MM.1S (cell line): ENCODE measurements at regions not wholly inside any gene's neighbourhood (a gene's known extent, or its start where the extent isn't known, plus 50 kb on each side); places are given as distances from the start of the nearest gene placed in this dataset.
A peak's percentile ranks its signal among the peaks of the same experiment; 100 is the strongest.

Source experiments
- DNase-seq: peaks from one replicate; pipeline ENCODE4 v3.0.0-alpha.2; 2015
- H2AFZ ChIP-seq: fragments of 300-600 bp; sonication (generic); 2 replicates; pipeline ENCODE4 v1.6.0; 2016; ENCODE audit warnings: antibody characterized with exemption, low read length
- H3F3A ChIP-seq: fragments of 300-600 bp; sonication (generic); 2 replicates; pipeline ENCODE4 v1.6.1; 2016; ENCODE audit warnings: mild to moderate bottlenecking, antibody characterized with exemption, low read length, moderate library complexity, mixed read lengths; ENCODE audit not compliant: insufficient read depth
- H3K27ac ChIP-seq: fragments of 300-600 bp; sonication (generic); 2 replicates; pipeline ENCODE4 v1.5.1; 2016; ENCODE audit warnings: mild to moderate bottlenecking, low read length
- H3K27me3 ChIP-seq: fragments of 300-600 bp; sonication (generic); replicated peaks from 2 replicates; pipeline ENCODE4 v1.6.0; 2016; ENCODE audit warnings: low read length; ENCODE audit not compliant: insufficient read depth
- H3K36me3 ChIP-seq: fragments of 300-600 bp; sonication (generic); replicated peaks from 2 replicates; pipeline ENCODE4 v1.6.1; 2016; ENCODE audit warnings: mild to moderate bottlenecking, low read length, mixed read lengths; ENCODE audit not compliant: insufficient read depth
- H3K4me1 ChIP-seq: fragments of 300-600 bp; sonication (generic); 2 replicates; pipeline ENCODE4 v1.6.1; 2016; ENCODE audit warnings: low read length, mixed read lengths
- H3K4me2 ChIP-seq: fragments of 300-600 bp; sonication (generic); 2 replicates; pipeline ENCODE4 v1.6.0; 2016; ENCODE audit warnings: low read depth, low read length
- H3K4me3 ChIP-seq: fragments of 300-600 bp; sonication (generic); 2 replicates; pipeline ENCODE4 v1.5.1; 2016; ENCODE audit warnings: low read length, mixed read lengths
- H3K79me2 ChIP-seq: fragments of 300-600 bp; sonication (generic); 2 replicates; pipeline ENCODE4 v1.6.1; 2016; ENCODE audit warnings: mixed run types, low read length, mixed read lengths
- H3K9ac ChIP-seq: fragments of 300-600 bp; sonication (generic); 2 replicates; pipeline ENCODE4 v1.6.1; 2016; ENCODE audit warnings: low read length, mixed read lengths
- H3K9me2 ChIP-seq: fragments of 300-600 bp; sonication (generic); replicated peaks from 2 replicates; pipeline ENCODE4 v1.6.1; 2016; ENCODE audit warnings: mild to moderate bottlenecking, low read length, mixed read lengths; ENCODE audit not compliant: insufficient read depth
- H3K9me3 ChIP-seq: fragments of 300-600 bp; sonication (generic); replicated peaks from 2 replicates; pipeline ENCODE4 v1.6.1; 2016; ENCODE audit warnings: mild to moderate bottlenecking, low read length, mixed read lengths; ENCODE audit not compliant: insufficient read depth
- H4K20me1 ChIP-seq: fragments of 300-600 bp; sonication (generic); 2 replicates; pipeline ENCODE4 v1.6.1; 2016; ENCODE audit warnings: mild to moderate bottlenecking, low read length, moderate library complexity, mixed read lengths; ENCODE audit not compliant: insufficient read depth
- CTCF ChIP-seq: fragments of 300-600 bp; sonication (generic); IDR thresholded peaks from 2 replicates; pipeline ENCODE4 v1.5.1; 2016; ENCODE audit warnings: antibody characterized with exemption, low read length, mixed read lengths
- EZH2 ChIP-seq: fragments of 300-600 bp; sonication (generic); optimal IDR thresholded peaks from 2 replicates; pipeline ENCODE3; 2017; ENCODE audit warnings: low read depth, mild to moderate bottlenecking, antibody characterized with exemption, low read length, mixed read lengths
- EZH2phosphoT487 ChIP-seq: fragments of 300-600 bp; sonication (generic); IDR thresholded peaks from 2 replicates; pipeline ENCODE4 v1.6.1; 2018; ENCODE audit warnings: antibody characterized with exemption, low read length

- Histone ChIP-seq H3K4me2 (no peak overlapping the region), H3K36me3 (no peaks in the 10 kb centered on the region), H3K9ac (no peak overlapping the region), H3K27ac (no peak overlapping the region), H3F3A (no peaks in the 10 kb centered on the region), H3K27me3 (no peaks in the 10 kb centered on the region), H2AFZ (no peak overlapping the region), H3K79me2 (peaks cover 6% of the 10 kb centered on the region; the same call in 1 of the 2 replicates), H3K4me3 (no peak overlapping the region), H3K4me1 (no peaks in the 10 kb centered on the region), H3K9me3 (no peaks in the 10 kb centered on the region), H4K20me1 (no peaks in the 10 kb centered on the region), H3K9me2 (no peaks in the 10 kb centered on the region)
- TF ChIP-seq EZH2phosphoT487 (no peak), CTCF (no peak), EZH2 (no peak)
- no peak for DNase-seq
Measured at GRCh38 chr13:99031832-99032231, 54.0 kb upstream of the DOCK9 start.

GRCh38 chr13:99033814-99034213, 56.0 kb upstream of the DOCK9 start:
- Histone ChIP-seq H3F3A (no peaks in the 10 kb centered on the region), H3K9ac (no peak overlapping the region), H3K4me1 (no peaks in the 10 kb centered on the region), H3K27ac (no peak overlapping the region), H3K4me2 (no peak overlapping the region), H3K9me3 (no peaks in the 10 kb centered on the region), H3K27me3 (no peaks in the 10 kb centered on the region), H3K79me2 (no peaks in the 10 kb centered on the region), H2AFZ (no peak overlapping the region), H3K4me3 (no peak overlapping the region), H3K36me3 (no peaks in the 10 kb centered on the region), H3K9me2 (no peaks in the 10 kb centered on the region), H4K20me1 (no peaks in the 10 kb centered on the region)
- no peak for TF ChIP-seq EZH2
- TF ChIP-seq CTCF: peak; percentile 31
- DNase-seq: no peak

- Histone ChIP-seq H3K9me3 (no peaks in the 10 kb centered on the region), H3K36me3 (no peaks in the 10 kb centered on the region), H3K9ac (no peak overlapping the region), H4K20me1 (no peaks in the 10 kb centered on the region), H3K9me2 (no peaks in the 10 kb centered on the region), H3K4me2 (no peak overlapping the region), H3K4me1 (no peaks in the 10 kb centered on the region), H3F3A (no peaks in the 10 kb centered on the region), H3K4me3 (no peak overlapping the region), H3K79me2 (no peaks in the 10 kb centered on the region), H3K27ac (no peak overlapping the region), H3K27me3 (no peaks in the 10 kb centered on the region), H2AFZ (no peak overlapping the region)
- TF ChIP-seq EZH2 (no peak), EZH2phosphoT487 (no peak), CTCF (no peak)
- DNase-seq: no peak
Measured at GRCh38 chr13:99034333-99035085, 56.6 kb upstream of the DOCK9 start.
